ENCODE measurements at regions not wholly inside any gene's neighbourhood (a gene's known extent, or its start where the extent isn't known, plus 50 kb on each side); places are given as distances from the start of the nearest gene placed in this dataset.

GRCh38 chr13:99651016-99651415 lies 149.7 kb downstream of the TM9SF2 start:
- Histone ChIP-seq H3K4me3 (ENCODE audit: low read length) (no peak overlapping the region), H3K4me1 (ENCODE audit: control insufficient read depth, insufficient read depth, low read length) (no peaks in the 10 kb centered on the region), H3K27me3 (ENCODE audit: control insufficient read depth, insufficient read depth, low read length) (no peaks in the 10 kb centered on the region), H3K27ac (ENCODE audit: low read length) (no peak overlapping the region), H3K36me3 (ENCODE audit: control insufficient read depth, insufficient read depth, low read length) (no peaks in the 10 kb centered on the region), H3K9me3 (ENCODE audit: control insufficient read depth, insufficient read depth, low read length) (no peaks in the 10 kb centered on the region)
- no CpG with 5 or more reads among the region's 5 CpGs for WGBS (ENCODE audit: insufficient coverage, insufficient read length)
- DNase-seq (ENCODE audit: low read depth, low spot score), result no peak

- Histone ChIP-seq H3K36me3 (ENCODE audit: control insufficient read depth, insufficient read depth, low read length) (no peaks in the 10 kb centered on the region), H3K4me1 (ENCODE audit: control insufficient read depth, insufficient read depth, low read length) (no peaks in the 10 kb centered on the region), H3K4me3 (ENCODE audit: low read length) (no peak overlapping the region), H3K27me3 (ENCODE audit: control insufficient read depth, insufficient read depth, low read length) (no peaks in the 10 kb centered on the region), H3K9me3 (ENCODE audit: control insufficient read depth, insufficient read depth, low read length) (no peaks in the 10 kb centered on the region), H3K27ac (ENCODE audit: low read length) (no peak overlapping the region)
- no CpG with 5 or more reads among the region's 1 CpG for WGBS (ENCODE audit: insufficient coverage, insufficient read length)
- DNase-seq (ENCODE audit: low read depth, low spot score), result no peak
Measured at GRCh38 chr13:99650410-99650809, 149.1 kb downstream of the TM9SF2 start.

DNA sequence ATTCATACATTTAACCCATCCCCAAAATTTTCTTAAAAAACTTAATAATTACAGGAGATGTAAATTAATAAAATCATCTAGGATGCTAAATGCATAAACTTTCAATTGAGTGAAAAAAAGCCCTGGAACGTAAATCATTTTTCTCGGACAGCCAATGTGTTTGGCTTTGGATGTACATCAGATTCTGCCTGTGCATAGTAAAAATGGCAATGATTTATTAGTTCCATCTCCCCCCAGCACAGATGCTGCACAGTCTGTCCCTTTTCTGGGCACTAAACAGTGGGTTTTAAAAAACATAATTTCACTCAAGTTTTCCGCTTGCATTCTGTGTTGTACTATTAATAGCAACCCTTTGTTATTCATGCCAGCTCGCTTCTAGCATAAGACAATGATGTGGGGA lies 147.7 kb downstream of the TM9SF2 start:
- H3K27me3 ChIP-seq (ENCODE audit: control insufficient read depth, insufficient read depth, low read length), result no peaks in the 10 kb centered on the region
- no peaks in the 10 kb centered on the region for H3K9me3 ChIP-seq (ENCODE audit: control insufficient read depth, insufficient read depth, low read length)
- no peaks in the 10 kb centered on the region for H3K36me3 ChIP-seq (ENCODE audit: control insufficient read depth, insufficient read depth, low read length)
- H3K4me1 ChIP-seq (ENCODE audit: control insufficient read depth, insufficient read depth, low read length), result no peaks in the 10 kb centered on the region
- DNase-seq (ENCODE audit: low read depth, low spot score), result no peak
- H3K27ac ChIP-seq (ENCODE audit: low read length), result no peak overlapping the region
- WGBS (ENCODE audit: insufficient coverage, insufficient read length), result no CpG with 5 or more reads among the region's 4 CpGs
- H3K4me3 ChIP-seq (ENCODE audit: low read length), result no peak overlapping the region

GRCh38 chr13:99648066-99648665 lies 146.9 kb downstream of the TM9SF2 start:
- Histone ChIP-seq H3K36me3 (ENCODE audit: control insufficient read depth, insufficient read depth, low read length) (no peaks in the 10 kb centered on the region), H3K9me3 (ENCODE audit: control insufficient read depth, insufficient read depth, low read length) (no peaks in the 10 kb centered on the region), H3K4me1 (ENCODE audit: control insufficient read depth, insufficient read depth, low read length) (no peaks in the 10 kb centered on the region), H3K27me3 (ENCODE audit: control insufficient read depth, insufficient read depth, low read length) (no peaks in the 10 kb centered on the region), H3K4me3 (ENCODE audit: low read length) (no peak overlapping the region), H3K27ac (ENCODE audit: low read length) (no peak overlapping the region)
- WGBS (ENCODE audit: insufficient coverage, insufficient read length), result no CpG with 5 or more reads among the region's 8 CpGs
- no peak for DNase-seq (ENCODE audit: low read depth, low spot score)

GRCh38 chr13:99647596-99647985 lies 146.3 kb downstream of the TM9SF2 start:
- H3K4me3 ChIP-seq (ENCODE audit: low read length), result no peak overlapping the region
- no CpG with 5 or more reads among the region's 4 CpGs for WGBS (ENCODE audit: insufficient coverage, insufficient read length)
- no peaks in the 10 kb centered on the region for H3K9me3 ChIP-seq (ENCODE audit: control insufficient read depth, insufficient read depth, low read length)
- H3K27me3 ChIP-seq (ENCODE audit: control insufficient read depth, insufficient read depth, low read length), result no peaks in the 10 kb centered on the region
- H3K27ac ChIP-seq (ENCODE audit: low read length), result no peak overlapping the region
- no peak for DNase-seq (ENCODE audit: low read depth, low spot score)
- no peaks in the 10 kb centered on the region for H3K4me1 ChIP-seq (ENCODE audit: control insufficient read depth, insufficient read depth, low read length)
- H3K36me3 ChIP-seq (ENCODE audit: control insufficient read depth, insufficient read depth, low read length), result no peaks in the 10 kb centered on the region

GRCh38 chr13:99646866-99647595 lies 145.8 kb downstream of the TM9SF2 start:
- H3K27ac ChIP-seq (ENCODE audit: low read length), result no peak overlapping the region
- WGBS (ENCODE audit: insufficient coverage, insufficient read length), result no CpG with 5 or more reads among the region's 8 CpGs
- H3K27me3 ChIP-seq (ENCODE audit: control insufficient read depth, insufficient read depth, low read length), result no peaks in the 10 kb centered on the region
- no peak overlapping the region for H3K4me3 ChIP-seq (ENCODE audit: low read length)
- no peaks in the 10 kb centered on the region for H3K36me3 ChIP-seq (ENCODE audit: control insufficient read depth, insufficient read depth, low read length)
- DNase-seq (ENCODE audit: low read depth, low spot score), result no peak
- H3K4me1 ChIP-seq (ENCODE audit: control insufficient read depth, insufficient read depth, low read length), result no peaks in the 10 kb centered on the region
- H3K9me3 ChIP-seq (ENCODE audit: control insufficient read depth, insufficient read depth, low read length), result no peaks in the 10 kb centered on the region

- H3K9me3 ChIP-seq (ENCODE audit: control insufficient read depth, insufficient read depth, low read length), result no peaks in the 10 kb centered on the region
- H3K27me3 ChIP-seq (ENCODE audit: control insufficient read depth, insufficient read depth, low read length), result no peaks in the 10 kb centered on the region
- no peak overlapping the region for H3K27ac ChIP-seq (ENCODE audit: low read length)
- H3K36me3 ChIP-seq (ENCODE audit: control insufficient read depth, insufficient read depth, low read length), result no peaks in the 10 kb centered on the region
- WGBS (ENCODE audit: insufficient coverage, insufficient read length), result no CpG with 5 or more reads among the region's 3 CpGs
- no peaks in the 10 kb centered on the region for H3K4me1 ChIP-seq (ENCODE audit: control insufficient read depth, insufficient read depth, low read length)
- no peak overlapping the region for H3K4me3 ChIP-seq (ENCODE audit: low read length)
- DNase-seq (ENCODE audit: low read depth, low spot score), result no peak
Measured at GRCh38 chr13:99642841-99643240, 141.6 kb downstream of the TM9SF2 start.

DNA sequence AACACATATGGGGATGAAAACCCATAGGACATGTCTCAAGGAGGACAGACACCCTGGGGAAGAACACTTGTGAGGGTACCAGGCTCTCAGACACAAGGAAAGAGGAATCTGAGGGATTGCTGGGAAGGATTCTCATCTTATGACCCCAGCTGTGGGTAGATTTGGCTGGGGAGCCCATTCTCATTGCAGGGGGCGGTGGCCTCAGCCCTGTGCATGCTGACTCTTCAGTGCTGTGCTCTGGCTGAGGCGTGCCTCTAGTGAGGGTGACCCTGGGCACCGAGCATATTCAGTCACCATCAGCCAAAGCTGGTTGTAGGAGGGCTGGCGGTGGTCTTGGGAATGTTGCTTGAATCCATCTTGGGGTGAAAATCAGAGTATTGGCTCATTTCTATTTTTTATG lies 140.7 kb downstream of the TM9SF2 start:
- H3K27me3 ChIP-seq (ENCODE audit: control insufficient read depth, insufficient read depth, low read length), result no peaks in the 10 kb centered on the region
- H3K27ac ChIP-seq (ENCODE audit: low read length), result no peak overlapping the region
- no peaks in the 10 kb centered on the region for H3K4me1 ChIP-seq (ENCODE audit: control insufficient read depth, insufficient read depth, low read length)
- no CpG with 5 or more reads among the region's 4 CpGs for WGBS (ENCODE audit: insufficient coverage, insufficient read length)
- no peak overlapping the region for H3K4me3 ChIP-seq (ENCODE audit: low read length)
- no peaks in the 10 kb centered on the region for H3K9me3 ChIP-seq (ENCODE audit: control insufficient read depth, insufficient read depth, low read length)
- DNase-seq (ENCODE audit: low read depth, low spot score), result no peak
- no peaks in the 10 kb centered on the region for H3K36me3 ChIP-seq (ENCODE audit: control insufficient read depth, insufficient read depth, low read length)

DNA sequence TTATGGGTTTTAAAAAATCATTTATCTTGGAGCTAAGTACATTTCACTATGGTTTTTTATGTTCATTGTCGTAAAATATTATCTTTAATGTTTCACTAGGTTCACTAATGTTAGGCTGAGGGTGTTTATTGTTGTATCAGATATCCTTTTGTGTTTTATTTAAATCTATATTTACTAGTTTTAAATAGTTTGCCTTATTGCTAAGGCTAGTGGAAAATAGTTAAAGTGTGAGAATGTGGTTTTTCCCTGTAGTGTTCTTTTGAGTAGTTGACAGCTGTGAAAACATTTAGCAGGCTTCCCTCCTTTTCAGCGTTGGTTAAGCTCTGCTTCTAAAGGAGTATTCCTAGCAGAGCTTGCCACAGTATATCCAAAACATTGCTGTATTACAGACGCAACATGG lies 139.0 kb downstream of the TM9SF2 start:
- no peaks in the 10 kb centered on the region for H3K4me1 ChIP-seq (ENCODE audit: control insufficient read depth, insufficient read depth, low read length)
- H3K27me3 ChIP-seq (ENCODE audit: control insufficient read depth, insufficient read depth, low read length), result no peaks in the 10 kb centered on the region
- H3K36me3 ChIP-seq (ENCODE audit: control insufficient read depth, insufficient read depth, low read length), result no peaks in the 10 kb centered on the region
- H3K9me3 ChIP-seq (ENCODE audit: control insufficient read depth, insufficient read depth, low read length), result no peaks in the 10 kb centered on the region
- no CpG with 5 or more reads among the region's 3 CpGs for WGBS (ENCODE audit: insufficient coverage, insufficient read length)
- H3K4me3 ChIP-seq (ENCODE audit: low read length), result no peak overlapping the region
- no peak overlapping the region for H3K27ac ChIP-seq (ENCODE audit: low read length)
- no peak for DNase-seq (ENCODE audit: low read depth, low spot score)

DNA sequence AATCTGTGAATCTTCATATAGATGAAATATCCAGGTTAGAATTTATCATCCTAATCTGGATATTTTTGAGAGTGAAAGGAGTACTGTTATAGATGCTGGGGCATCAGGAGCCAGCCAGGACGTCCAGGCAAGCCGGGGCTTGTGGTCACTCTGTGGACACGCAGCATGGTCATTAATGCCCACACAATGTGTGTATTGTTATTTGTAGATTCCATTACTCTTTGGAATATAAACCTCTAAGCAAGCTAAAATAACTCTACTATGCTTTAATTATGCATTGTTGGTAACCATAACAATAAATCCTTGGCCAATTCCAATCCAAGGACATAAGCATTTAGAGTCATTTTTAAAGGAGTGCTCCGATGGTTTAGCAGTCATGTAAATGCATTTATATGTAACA lies 137.9 kb downstream of the TM9SF2 start:
- WGBS (ENCODE audit: insufficient coverage, insufficient read length), result no CpG with 5 or more reads among the region's 4 CpGs

More for the DNA sequence above, 137.9 kb downstream of the TM9SF2 start:
- Histone ChIP-seq H3K36me3 (ENCODE audit: control insufficient read depth, insufficient read depth, low read length) (no peaks in the 10 kb centered on the region), H3K27me3 (ENCODE audit: control insufficient read depth, insufficient read depth, low read length) (no peaks in the 10 kb centered on the region), H3K4me1 (ENCODE audit: control insufficient read depth, insufficient read depth, low read length) (no peaks in the 10 kb centered on the region), H3K9me3 (ENCODE audit: control insufficient read depth, insufficient read depth, low read length) (no peaks in the 10 kb centered on the region), H3K27ac (ENCODE audit: low read length) (no peak overlapping the region), H3K4me3 (ENCODE audit: low read length) (no peak overlapping the region)
- no peak for DNase-seq (ENCODE audit: low read depth, low spot score)
